Activated naive CD8-positive, alpha-beta T cell (primary cell): ENCODE measurements at regions not wholly inside any gene's neighbourhood (a gene's known extent, or its start where the extent isn't known, plus 50 kb on each side); places are given as distances from the start of the nearest gene placed in this dataset.

Experiments used
- H3K27ac Mint-ChIP-seq: one replicate; pipeline ENCODE4 v1.8.0; 2021; ENCODE audit warnings: mixed read lengths
- H3K27me3 Mint-ChIP-seq: one replicate; pipeline ENCODE4 v1.8.0; 2021; ENCODE audit warnings: mixed read lengths
- H3K36me3 Mint-ChIP-seq: one replicate; pipeline ENCODE4 v1.8.0; 2021; ENCODE audit warnings: mixed read lengths
- H3K4me1 Mint-ChIP-seq: one replicate; pipeline ENCODE4 v1.8.0; 2021; ENCODE audit warnings: low read depth, mixed read lengths
- H3K4me3 Mint-ChIP-seq: one replicate; pipeline ENCODE4 v1.8.0; 2021; ENCODE audit warnings: mild to moderate bottlenecking, mixed read lengths
- H3K9me3 Mint-ChIP-seq: one replicate; pipeline ENCODE4 v1.8.0; 2021; ENCODE audit warnings: low read depth, mixed read lengths

GRCh38 chr5:135232958-135233357 is 166.1 kb downstream of the MACROH2A1 start:
- Mint-ChIP-seq H3K4me3 (no peak overlapping the region), H3K9me3 (no peaks in the 10 kb centered on the region), H3K27ac (no peak overlapping the region), H3K36me3 (no peaks in the 10 kb centered on the region), H3K27me3 (no peaks in the 10 kb centered on the region), H3K4me1 (no peaks in the 10 kb centered on the region)

GRCh38 chr5:135231289-135231688 is 167.7 kb downstream of the MACROH2A1 start:
- Mint-ChIP-seq H3K36me3 (no peaks in the 10 kb centered on the region), H3K27ac (no peak overlapping the region), H3K4me3 (no peak overlapping the region)

GRCh38 chr5:135230251-135230925 is 168.6 kb downstream of the MACROH2A1 start:
- no peak overlapping the region for H3K4me3 Mint-ChIP-seq
- no peaks in the 10 kb centered on the region for H3K9me3 Mint-ChIP-seq
- no peak overlapping the region for H3K27ac Mint-ChIP-seq
- H3K4me1 Mint-ChIP-seq = no peaks in the 10 kb centered on the region
- no peaks in the 10 kb centered on the region for H3K27me3 Mint-ChIP-seq
- no peaks in the 10 kb centered on the region for H3K36me3 Mint-ChIP-seq

More at GRCh38 chr5:135231289-135231688, 167.7 kb downstream of the MACROH2A1 start:
- H3K9me3 Mint-ChIP-seq = no peaks in the 10 kb centered on the region
- H3K27me3 Mint-ChIP-seq = no peaks in the 10 kb centered on the region
- no peaks in the 10 kb centered on the region for H3K4me1 Mint-ChIP-seq

DNA sequence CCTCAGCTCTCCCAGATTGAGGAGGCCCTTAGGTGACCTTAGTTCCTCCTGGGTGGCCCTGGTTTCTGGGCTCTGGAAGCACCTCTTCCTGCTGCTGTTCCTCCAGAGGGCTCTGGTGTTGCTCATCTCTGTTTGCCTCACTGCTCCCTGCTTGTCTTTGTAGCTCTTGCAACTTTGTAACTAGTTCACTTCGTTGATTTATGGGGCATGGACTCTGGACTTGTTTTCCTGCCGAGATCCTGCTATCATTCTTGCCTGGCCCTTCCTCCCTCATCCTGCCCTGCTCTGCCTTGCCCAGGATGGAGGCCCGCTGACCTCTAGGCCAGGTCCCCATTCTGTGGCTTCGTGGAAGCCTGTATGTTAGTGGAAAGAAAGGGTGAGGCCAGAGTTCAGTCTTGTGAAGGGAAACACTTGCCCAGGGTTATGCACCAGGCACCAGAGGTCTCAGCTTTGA is 169.3 kb downstream of the MACROH2A1 start:
- no peak overlapping the region for H3K27ac Mint-ChIP-seq

GRCh38 chr5:135229122-135229521 is 169.9 kb downstream of the MACROH2A1 start:
- H3K9me3 Mint-ChIP-seq = no peaks in the 10 kb centered on the region
- H3K36me3 Mint-ChIP-seq = no peaks in the 10 kb centered on the region
- H3K27me3 Mint-ChIP-seq = peaks cover 1% of the 10 kb centered on the region
- H3K27ac Mint-ChIP-seq = no peak overlapping the region
- no peak overlapping the region for H3K4me3 Mint-ChIP-seq
- no peaks in the 10 kb centered on the region for H3K4me1 Mint-ChIP-seq

More for the DNA sequence above, 169.3 kb downstream of the MACROH2A1 start:
- Mint-ChIP-seq H3K36me3 (no peaks in the 10 kb centered on the region), H3K4me3 (no peak overlapping the region), H3K9me3 (no peaks in the 10 kb centered on the region), H3K4me1 (no peaks in the 10 kb centered on the region), H3K27me3 (peaks cover 1% of the 10 kb centered on the region)

GRCh38 chr5:135228222-135228621 is 170.8 kb downstream of the MACROH2A1 start:
- Mint-ChIP-seq H3K4me1 (no peaks in the 10 kb centered on the region), H3K9me3 (no peaks in the 10 kb centered on the region), H3K36me3 (no peaks in the 10 kb centered on the region), H3K27ac (no peak overlapping the region), H3K4me3 (no peak overlapping the region), H3K27me3 (peaks cover 3% of the 10 kb centered on the region)

DNA sequence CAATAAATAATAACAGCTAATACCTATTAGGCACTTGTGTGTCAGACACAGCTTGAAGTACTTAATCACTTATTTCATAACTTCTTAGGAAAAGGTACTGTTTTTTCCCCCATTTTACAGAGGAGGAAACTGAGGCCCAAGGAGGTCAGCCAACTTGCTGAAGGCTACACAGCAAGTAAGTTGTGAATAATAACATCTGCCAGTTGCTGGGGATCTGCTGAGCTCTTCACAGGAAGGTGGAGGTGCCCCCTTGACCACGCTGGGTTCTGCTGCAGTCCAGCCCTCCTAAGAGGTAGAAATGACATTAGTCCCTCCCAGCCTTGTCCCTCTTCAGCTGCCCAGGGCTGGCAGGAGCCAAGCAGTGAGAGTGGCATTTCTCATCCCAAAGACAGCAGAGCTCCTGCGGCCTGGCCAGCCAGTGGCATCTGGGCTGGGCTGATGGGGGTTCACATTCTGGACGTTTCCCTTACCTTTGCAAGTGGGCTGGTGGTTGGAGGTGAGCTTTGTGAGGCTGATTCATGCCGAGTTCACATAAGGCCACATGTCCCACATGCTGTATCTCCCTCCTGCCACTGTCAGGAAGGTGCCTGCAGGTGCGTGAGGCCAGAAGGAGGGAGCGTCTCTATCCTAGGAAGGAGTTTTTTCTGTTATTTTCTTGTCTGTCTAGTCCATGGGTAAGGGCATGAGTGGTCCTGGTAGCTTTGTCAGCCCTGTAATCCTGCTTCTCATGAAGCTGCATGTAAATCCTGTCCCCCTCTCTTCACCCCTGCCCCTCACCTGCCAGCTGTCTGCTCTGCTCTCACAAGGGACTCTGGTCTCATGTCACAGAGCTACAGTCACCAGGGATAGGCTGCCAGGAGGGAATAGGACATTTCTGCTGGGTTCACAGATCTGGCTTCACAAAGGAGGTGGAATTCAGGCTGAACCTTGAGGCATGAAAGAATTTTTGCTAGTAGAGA is 171.7 kb downstream of the MACROH2A1 start:
- Mint-ChIP-seq H3K36me3 (no peaks in the 10 kb centered on the region), H3K4me1 (no peaks in the 10 kb centered on the region), H3K4me3 (no peak overlapping the region), H3K27me3 (peaks cover 3% of the 10 kb centered on the region), H3K27ac (no peak overlapping the region), H3K9me3 (no peaks in the 10 kb centered on the region)

GRCh38 chr5:135225856-135226560 is 173.0 kb downstream of the MACROH2A1 start:
- Mint-ChIP-seq H3K4me1 (no peaks in the 10 kb centered on the region), H3K4me3 (no peak overlapping the region), H3K27ac (no peak overlapping the region), H3K36me3 (no peaks in the 10 kb centered on the region), H3K27me3 (peaks cover 3% of the 10 kb centered on the region), H3K9me3 (no peaks in the 10 kb centered on the region)

DNA sequence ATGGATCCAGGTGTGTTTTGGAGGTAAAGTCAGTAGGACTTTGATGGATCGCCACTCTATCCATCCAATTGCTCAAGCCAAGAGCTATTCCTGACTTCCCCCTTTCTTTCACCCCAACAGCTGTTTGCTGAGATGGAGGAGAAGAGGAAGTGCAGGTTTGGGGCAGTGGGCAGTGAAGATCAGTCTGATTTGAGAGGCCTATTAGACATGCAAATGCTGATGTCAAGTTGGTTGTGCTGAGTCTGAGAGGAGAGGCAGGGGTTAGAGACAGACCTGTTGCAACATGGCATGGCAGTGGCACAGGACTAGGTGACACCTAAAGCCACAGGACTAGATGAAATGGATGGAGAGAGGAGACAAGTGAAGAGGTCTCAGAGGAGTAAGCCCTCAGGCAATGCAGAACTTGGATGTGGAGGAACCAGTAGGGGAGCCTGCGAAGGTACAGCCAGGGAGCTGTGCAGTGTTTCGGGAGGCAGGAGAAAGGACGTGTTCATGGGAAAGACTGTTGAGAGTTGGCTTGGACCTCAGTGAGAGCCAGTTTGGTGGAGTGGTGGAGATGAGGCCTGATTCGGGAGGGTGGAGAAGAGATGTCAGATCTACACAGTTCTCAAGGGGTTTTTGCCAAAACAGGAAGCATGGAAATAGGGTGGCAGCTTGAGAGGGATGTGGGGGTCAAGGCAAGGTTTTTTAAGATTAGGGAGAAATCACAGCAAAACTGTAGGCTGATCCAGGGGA is 175.0 kb downstream of the MACROH2A1 start:
- no peaks in the 10 kb centered on the region for H3K36me3 Mint-ChIP-seq
- H3K9me3 Mint-ChIP-seq = no peaks in the 10 kb centered on the region
- no peaks in the 10 kb centered on the region for H3K4me1 Mint-ChIP-seq
- H3K27me3 Mint-ChIP-seq = peaks cover 3% of the 10 kb centered on the region
- no peak overlapping the region for H3K4me3 Mint-ChIP-seq
- H3K27ac Mint-ChIP-seq = no peak overlapping the region

DNA sequence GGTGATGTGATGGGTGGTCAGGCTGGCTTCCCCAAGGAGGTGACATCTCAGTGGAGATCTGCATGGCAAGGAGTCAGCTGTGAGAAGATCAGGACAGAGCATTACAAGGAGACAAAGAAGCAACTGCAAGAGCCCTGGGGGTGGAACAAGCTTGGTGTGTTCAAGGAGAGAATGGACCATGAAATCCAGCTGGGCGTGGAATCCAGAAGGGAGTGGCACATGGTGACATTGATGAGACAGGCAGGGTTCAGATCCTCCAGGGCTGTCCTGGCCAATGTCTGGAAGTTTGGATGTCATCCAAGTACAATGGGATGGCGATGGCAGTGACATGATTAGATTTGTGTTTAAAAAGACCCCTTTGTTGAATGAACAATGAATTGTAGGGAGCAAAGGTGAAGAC is 175.6 kb downstream of the MACROH2A1 start:
- no peaks in the 10 kb centered on the region for H3K36me3 Mint-ChIP-seq
- H3K27ac Mint-ChIP-seq = no peak overlapping the region
- no peaks in the 10 kb centered on the region for H3K4me1 Mint-ChIP-seq
- H3K27me3 Mint-ChIP-seq = peaks cover 3% of the 10 kb centered on the region
- H3K9me3 Mint-ChIP-seq = no peaks in the 10 kb centered on the region
- H3K4me3 Mint-ChIP-seq = no peak overlapping the region

DNA sequence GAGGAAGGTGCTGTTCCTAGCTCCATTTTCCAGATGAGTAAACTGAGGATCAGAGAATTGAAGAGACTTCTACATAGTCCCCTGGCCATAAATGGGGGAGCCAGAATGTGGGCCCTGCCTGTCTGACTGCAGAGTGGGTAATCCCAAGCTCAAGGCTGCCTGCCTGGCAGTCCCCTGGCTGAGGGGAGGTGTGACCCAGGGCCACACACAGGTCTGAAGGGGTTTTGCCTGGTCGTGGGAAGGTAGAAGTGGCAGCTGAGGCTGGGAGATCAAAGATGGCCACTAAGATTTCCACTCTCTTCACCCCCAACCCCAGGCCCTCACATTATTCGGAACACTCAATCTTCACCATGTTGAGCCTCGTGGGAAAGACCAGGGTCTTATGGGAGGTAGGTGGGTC is 176.3 kb downstream of the MACROH2A1 start:
- Mint-ChIP-seq H3K9me3 (no peaks in the 10 kb centered on the region), H3K36me3 (no peaks in the 10 kb centered on the region), H3K27ac (no peak overlapping the region), H3K4me1 (no peaks in the 10 kb centered on the region), H3K27me3 (peaks cover 3% of the 10 kb centered on the region), H3K4me3 (no peak overlapping the region)

DNA sequence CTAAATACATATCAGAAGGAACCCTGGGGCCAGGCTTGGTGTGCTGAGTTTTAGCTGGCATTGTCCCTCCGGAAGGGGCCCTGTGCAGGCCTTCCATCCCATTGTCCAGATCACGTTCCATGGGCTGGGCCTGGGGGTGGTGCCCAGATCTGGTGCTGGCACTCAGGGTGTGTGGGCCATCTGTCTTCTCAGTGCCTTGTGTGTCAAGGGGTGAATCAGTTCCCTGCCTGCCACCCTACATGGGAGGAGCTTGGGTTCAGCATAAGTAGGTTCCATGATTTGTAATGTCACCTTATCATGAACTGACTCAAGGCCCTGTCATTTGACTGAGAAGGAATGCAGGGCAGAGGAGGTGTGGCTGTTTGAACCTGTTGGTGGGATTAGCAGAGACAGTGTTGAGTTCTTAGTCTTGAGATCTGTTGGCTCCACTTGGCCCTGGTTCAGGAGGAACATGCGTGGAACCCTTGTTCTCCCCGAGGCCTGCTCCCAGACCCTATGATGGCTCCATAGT is 176.8 kb downstream of the MACROH2A1 start:
- Mint-ChIP-seq H3K27ac (no peak overlapping the region), H3K4me1 (no peaks in the 10 kb centered on the region), H3K36me3 (no peaks in the 10 kb centered on the region), H3K27me3 (peaks cover 3% of the 10 kb centered on the region), H3K9me3 (no peaks in the 10 kb centered on the region), H3K4me3 (no peak overlapping the region)

DNA sequence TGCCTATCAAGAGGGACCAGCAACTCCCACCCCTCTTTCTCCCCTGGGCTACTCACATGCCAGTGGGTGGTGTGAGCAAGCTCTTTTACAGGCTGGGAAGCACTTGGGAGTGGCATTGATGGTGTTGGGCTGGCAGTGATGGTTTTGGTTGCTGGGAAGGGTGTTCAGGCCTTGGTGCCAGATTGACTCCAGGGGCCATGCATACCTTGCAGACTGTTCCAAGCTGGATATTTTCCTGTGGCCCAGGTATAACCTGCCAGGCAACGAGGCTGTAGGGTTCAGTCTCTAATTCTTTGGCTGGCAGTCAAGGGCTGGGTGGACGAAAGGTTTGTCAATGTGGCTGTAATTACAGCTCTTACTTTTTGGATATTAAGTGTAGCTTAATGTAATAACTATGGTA is 177.3 kb downstream of the MACROH2A1 start:
- Mint-ChIP-seq H3K9me3 (no peaks in the 10 kb centered on the region), H3K27ac (no peak overlapping the region), H3K4me1 (no peaks in the 10 kb centered on the region), H3K36me3 (no peaks in the 10 kb centered on the region), H3K4me3 (no peak overlapping the region), H3K27me3 (peaks cover 3% of the 10 kb centered on the region)

DNA sequence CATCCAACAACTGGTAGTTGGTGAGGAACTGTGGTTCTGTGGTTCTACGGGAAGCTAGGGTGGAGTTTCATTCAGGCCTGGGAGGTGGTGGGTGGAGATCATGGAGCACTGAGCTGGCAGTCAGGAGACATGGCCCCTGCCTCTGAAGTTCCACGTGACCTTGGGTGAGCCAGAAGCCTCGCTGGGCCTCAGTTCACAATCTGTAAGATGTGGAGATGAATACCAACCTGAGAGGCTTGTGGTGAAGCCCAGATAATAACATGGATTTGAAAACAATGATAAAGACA is 177.9 kb downstream of the MACROH2A1 start:
- Mint-ChIP-seq H3K4me1 (no peaks in the 10 kb centered on the region), H3K36me3 (no peaks in the 10 kb centered on the region), H3K27ac (no peak overlapping the region)

More for the DNA sequence above, 177.9 kb downstream of the MACROH2A1 start:
- no peak overlapping the region for H3K4me3 Mint-ChIP-seq
- H3K9me3 Mint-ChIP-seq = no peaks in the 10 kb centered on the region
- H3K27me3 Mint-ChIP-seq = peaks cover 3% of the 10 kb centered on the region
